CD4-positive, alpha-beta T cell treated with Interleukin-17A for 4 hours (primary cell): ENCODE measurements at regions not wholly inside any gene's neighbourhood (a gene's known extent, or its start where the extent isn't known, plus 50 kb on each side); places are given as distances from the start of the nearest gene placed in this dataset.

Experiments
- DNase-seq: peaks from one replicate; pipeline ENCODE4 v3.0.0-alpha.2; 2020; ENCODE audit warnings: mixed read lengths

- no peak for DNase-seq
Observed at GRCh38 chr5:68543212-68543611, 327.7 kb downstream of the PIK3R1 start.

DNA sequence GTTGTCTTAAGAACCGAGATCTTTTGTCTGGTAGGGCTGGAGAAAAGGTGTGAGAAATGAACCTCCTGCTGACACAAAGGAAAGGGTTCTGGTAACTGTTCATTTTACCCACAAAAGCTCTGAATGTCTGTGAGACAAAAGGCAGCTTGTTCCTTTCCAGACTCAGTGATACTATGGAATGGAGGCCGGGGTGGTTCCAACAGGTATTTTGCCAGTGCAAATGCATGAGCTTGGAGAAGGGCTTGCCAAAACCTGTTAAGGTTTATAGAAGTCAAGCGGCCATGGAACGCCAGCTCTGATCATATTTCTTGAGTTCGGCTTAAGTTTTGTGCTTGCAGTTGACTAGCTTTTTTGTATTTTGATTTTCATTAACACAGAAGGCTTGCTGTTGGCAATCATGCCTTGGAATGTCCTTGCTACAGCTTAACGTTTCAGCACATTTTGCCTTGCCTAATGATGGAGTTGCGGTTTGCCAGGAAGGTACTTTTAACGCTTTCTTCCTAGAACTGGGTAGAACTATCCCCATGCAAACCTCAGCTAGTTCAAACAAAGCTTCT lies 328.6 kb downstream of the PIK3R1 start:
- no peak for DNase-seq

DNA sequence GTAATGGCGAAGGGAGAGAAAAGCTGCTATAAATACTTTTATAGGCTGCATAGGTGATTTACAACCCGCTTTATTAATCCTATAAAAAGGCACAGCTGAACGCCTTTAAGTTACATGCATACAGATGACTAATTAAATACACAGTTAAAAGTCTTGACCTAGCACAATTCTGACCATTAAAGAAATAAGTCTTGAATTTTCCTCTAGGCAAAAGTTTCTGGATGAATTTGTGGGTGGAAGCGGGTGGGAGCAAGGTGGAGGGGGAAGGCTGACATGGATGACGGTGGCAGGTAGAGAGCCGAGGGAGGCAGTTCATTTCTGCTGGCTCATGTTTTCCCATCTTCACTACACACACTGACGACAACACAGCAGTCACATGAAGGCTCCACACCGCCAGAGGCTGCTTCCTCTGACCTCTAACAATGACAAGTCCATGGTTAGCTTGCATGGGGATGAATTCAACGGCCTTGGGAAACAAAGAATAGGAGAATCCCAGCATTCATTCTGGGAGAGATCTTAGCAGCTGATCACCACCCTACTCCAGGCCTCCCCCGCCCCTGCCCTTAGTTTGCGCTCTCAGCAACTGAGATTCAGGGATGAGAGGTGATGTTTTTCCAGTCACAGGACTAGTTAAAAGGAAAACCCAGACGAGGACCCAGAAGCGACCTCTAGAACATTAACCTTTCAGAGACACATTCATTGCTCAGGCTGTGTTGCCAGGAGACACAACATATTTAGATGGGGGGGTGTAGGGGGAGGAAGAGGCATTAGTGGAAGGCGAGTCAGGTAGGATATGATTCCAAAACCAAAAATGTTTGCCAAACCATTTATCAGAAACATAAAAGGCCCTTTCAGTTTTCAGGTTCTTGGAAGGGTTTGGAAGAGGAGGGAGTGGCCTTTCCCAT lies 329.3 kb downstream of the PIK3R1 start:
- DNase-seq = no peak

DNA sequence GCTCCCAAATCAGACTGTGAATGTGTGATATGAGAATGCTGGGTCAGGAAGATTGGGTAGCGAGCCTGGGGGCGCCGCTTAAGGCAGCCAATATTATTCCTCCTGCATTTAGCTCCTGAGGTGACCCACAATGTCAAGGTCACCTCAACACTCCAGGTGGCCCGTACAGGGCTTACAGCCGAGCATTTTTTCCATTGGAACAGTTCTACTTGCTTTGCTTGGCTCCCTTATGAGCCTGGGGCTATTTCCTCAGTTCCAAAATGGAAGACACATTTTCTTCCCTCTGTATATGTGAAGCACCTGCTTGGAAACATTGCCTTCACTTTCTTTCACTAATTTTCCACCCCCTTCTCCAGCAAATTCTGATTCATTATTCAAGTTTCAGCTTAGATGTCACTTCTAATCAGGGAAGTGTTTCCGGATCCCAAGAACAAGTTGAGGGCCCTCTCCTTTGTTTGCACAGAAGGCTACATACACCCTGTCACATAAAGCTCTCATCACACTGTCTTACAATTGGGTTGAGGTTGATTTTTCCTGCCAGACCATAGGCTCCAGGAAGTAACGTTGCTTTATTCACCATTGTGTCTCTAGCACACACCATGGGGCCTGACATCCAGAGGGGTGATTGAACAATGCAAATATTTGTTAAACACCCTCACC lies 330.2 kb downstream of the PIK3R1 start:
- DNase-seq = no peak

GRCh38 chr5:68547056-68547455 lies 331.5 kb downstream of the PIK3R1 start:
- DNase-seq = no peak

DNA sequence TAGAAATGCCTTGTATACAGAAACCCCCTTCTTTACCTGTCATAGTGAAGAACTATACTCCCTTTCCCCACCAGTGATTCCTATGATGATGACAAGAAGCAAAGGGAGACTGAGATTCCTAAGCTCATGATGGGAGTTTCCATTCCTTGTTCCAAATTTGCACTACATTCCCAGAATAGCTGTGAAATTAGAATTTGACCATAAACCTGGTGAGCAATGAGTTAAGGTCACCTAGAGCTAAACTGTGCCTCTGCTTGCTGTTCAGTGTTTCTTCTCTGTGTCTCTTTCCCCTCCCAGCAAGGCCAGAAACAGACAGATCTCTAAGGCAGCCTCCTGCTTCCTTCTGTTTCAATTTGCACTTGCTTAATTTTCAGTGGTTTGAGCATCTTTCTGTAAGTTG lies 332.1 kb downstream of the PIK3R1 start:
- DNase-seq = no peak

DNA sequence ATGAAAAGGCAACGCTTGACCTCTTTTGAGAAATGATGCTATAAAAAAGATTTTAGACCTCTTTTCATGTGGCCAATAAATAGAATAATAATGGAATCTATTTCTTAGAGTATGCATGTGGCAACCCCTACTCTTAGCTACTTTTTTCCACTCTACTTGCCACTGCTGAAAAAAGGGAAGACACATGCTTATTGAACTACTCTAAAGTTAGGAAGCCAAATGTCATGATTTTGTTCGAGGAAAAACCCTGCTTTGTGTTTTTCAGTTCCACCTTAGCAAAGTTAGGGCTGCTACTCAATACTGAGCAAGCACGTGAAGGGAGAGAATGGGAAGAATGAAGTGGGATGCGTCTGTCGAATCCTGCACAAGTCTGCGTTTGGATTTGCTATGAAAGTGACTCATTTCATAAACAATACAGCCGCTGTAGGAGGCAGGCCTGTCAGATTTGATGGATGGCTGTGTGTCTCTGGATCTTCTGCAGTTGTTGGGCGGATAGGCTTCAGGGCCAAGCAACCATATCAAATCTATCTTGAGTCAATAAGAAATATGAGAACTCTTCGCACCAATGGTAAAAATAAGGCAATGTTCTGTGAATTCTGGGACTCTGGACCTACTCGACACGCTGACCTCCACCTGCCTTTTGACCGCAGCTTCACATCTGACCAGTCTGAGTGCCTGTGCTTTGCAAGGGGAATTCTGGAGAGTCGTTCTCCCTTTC lies 333.6 kb downstream of the PIK3R1 start:
- DNase-seq = no peak

- no peak for DNase-seq
Observed at GRCh38 chr5:68550015-68550414, 334.5 kb downstream of the PIK3R1 start.

GRCh38 chr5:68551436-68551835 lies 335.9 kb downstream of the PIK3R1 start:
- DNase-seq = no peak

DNA sequence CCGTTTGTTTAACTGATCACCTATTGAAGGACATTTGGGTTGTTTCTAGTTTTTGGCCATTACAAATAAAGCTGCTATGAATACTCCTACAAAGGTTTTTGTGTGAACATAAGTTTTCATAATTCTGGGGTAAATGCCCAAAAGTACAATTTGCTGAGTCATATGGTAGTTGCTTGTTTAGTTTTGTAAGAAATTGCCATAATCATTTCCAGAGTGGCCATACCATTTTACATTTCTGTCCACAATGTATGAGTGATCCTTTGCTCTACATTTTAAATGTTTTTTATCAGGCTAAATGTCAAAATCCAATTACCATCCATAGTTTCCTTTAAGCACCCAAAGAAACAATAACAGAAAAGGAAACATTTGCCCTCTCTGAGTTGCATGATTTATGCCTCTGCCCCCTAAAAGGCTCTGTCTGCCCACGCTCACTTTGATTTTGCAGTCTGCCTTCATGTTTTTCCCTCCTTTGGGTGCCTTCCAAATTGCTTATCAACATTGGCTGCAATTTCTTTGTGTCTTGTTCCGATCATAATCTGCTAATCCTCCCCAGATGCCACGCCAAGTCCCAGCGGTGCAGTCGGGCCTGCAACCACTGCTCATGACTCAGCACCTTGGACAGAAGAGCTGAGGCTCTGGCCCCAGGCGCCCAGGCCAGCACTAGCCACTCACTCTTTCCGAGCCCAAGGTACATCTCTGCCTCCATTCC lies 339.2 kb downstream of the PIK3R1 start:
- no peak for DNase-seq

DNA sequence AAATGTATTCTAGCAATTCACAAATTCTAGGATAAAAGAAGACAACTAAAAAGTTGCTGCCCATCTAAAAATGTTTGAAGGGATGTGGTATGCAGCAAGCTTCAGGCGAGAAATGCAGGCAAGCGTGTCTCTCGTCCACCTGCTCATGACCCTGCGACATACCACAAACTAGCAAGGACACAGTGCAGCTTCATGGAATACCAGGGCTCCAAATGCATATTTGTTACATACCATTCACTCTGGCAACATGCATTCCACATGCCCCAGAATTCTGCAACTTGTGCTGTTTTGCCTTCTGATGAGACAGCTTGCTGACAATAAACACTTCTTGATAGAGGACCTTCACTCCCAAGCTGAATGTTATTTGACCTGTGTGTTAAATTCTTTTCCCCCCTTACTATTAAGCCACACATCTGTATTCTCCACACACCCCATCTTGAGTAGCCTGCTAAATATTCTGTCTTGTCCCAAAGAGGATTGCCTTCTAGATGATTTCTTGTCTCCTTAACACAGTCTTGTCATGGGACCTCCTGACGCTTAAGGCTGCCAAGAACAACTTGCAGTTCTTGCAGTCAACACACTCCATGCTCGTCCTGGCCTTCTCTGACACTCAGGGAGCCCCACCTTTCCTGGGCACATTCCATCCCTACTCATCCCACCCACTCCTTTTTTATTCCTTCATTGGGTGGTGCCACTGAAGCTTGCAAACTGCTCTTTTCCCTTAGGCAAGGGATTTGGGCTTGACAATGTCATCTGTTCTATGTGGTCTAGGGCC lies 340.5 kb downstream of the PIK3R1 start:
- no peak for DNase-seq

- DNase-seq = no peak
Observed at GRCh38 chr5:68557162-68557936, 341.8 kb downstream of the PIK3R1 start.

DNA sequence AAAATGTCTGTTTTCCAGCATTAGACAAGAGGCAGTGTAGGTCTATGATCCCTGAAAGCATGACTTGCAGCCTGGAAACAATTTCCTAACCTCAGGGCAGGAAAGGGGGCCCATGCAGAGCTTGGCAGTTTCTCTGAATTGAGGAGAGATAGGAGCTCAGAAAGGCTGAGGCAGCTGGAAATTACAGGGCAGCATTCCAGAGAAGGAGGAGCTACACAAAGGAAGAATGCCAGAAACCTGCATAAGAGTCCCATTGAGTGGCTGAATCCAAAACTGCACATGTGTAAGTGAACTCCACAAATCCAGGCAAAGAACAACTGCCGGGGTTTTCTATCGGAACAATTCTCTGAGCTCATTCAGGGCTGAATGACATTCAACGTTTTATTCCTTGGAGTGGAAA lies 346.8 kb downstream of the PIK3R1 start:
- no peak for DNase-seq

DNA sequence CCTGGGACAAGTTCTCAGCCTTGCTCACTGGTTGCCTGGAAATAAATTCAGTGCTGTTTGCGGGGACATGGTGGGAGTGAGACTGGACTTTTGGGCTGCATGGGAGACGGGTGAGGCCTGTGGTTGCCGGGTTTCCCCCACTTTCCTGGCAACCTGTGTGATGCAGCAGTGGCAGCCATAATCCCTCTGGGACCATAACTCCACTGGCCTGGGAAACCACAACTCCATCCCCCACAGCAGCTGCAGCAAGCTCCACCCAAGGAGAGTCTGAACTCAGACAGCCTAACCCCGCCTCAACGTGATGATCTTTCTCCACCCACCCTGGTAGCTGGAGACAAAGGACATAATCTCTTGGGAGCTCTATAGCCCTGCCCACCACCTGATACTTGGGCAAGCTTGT lies 349.9 kb downstream of the PIK3R1 start:
- DNase-seq = no peak

DNA sequence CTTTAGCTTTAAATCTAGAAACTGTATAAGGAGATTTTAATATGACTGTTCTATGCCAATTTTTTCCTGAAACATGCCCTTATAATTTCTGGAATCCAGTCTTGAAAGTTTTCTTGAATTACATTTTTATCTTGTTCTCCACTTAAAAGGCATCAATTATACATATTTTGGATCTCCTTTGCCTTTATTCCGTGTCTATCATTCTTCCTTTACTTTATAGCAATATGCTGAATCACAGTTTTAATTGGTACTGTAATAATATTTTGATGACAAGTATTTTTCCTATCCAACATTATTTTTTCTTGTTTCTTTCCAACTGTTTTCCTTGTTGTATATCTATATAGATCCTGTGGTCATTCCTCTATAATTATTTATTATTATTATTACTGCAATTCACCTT lies 361.2 kb downstream of the PIK3R1 start:
- DNase-seq = no peak

- DNase-seq = no peak
Observed at GRCh38 chr5:68582284-68582683, 366.7 kb downstream of the PIK3R1 start.

DNA sequence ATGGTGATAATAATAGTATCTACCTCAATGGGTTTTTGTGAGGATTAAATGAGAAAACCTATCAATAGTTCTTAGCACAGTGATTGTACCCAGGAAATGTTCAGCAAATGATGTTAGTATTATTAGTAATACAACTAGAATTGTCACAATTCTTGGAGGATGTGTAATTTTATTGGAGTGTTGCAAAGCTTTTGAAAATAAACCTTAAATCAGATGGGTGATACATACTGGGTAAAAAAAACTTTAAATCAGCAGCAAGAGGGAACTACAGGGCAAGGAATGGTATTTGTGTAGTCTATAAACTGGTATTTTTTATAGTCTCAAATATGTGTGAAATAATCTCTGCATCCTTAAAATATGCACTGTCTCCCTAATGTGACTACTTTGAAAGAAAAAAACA lies 371.6 kb downstream of the PIK3R1 start:
- no peak for DNase-seq

DNA sequence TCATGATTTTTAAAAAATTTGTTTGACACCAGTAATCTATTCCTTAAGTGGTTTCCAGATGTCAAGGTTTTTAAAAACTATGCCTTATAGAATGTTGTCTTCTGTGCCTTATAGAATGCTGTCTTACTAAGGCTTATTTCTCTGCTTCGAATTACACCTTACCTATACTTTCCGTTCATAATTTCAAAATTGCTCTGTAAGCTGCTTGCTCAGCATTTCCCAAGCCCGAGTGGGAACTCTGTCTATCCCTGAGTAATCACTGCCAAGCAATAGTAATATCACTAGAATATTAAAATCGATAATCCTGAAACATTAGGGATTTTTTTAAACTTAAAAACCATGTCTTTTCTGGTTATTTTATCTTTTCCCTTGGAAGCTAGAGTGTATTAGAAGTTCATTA lies 376.3 kb downstream of the PIK3R1 start:
- DNase-seq = no peak

- DNase-seq = no peak
Observed at GRCh38 chr5:68592351-68592750, 376.8 kb downstream of the PIK3R1 start.

GRCh38 chr5:68593211-68593671 lies 377.7 kb downstream of the PIK3R1 start:
- DNase-seq = no peak

GRCh38 chr5:68612972-68613371 lies 397.4 kb downstream of the PIK3R1 start:
- no peak for DNase-seq
